Kidney (tissue), 13 donors: ENCODE measurements at regions not wholly inside any gene's neighbourhood (a gene's known extent, or its start where the extent isn't known, plus 50 kb on each side); places are given as distances from the start of the nearest gene placed in this dataset.
A peak's percentile ranks its signal among the peaks of the same experiment; 100 is the strongest.
"Not testable (repeated sequence)": the region's sequence is repeated elsewhere in the genome, so short reads cannot be mapped to it uniquely, and the experiment has no call there.

Source experiments
- DNase-seq, 5 donors: peaks; one replicate each; pipeline ENCODE4 v3.0.0-alpha.2; 2013 to 2020
- FAIRE-seq: peaks from 2 replicates; lab custom pipeline; 2012; peaks lifted over from hg19 to GRCh38; lab: Jason Lieb, UNC
- H3K27ac ChIP-seq, 2 donors: one replicate each; pipeline ENCODE4 v1.7.0; 2013; ENCODE audit warnings: low read depth in 2 of 2, low read length in 2 of 2, inconsistent platforms in 1 of 2
- H3K27me3 ChIP-seq: one replicate; pipeline ENCODE4 v1.7.1; 2013; ENCODE audit warnings: low read length, inconsistent platforms; ENCODE audit not compliant: control insufficient read depth, insufficient read depth
- H3K36me3 ChIP-seq, 3 donors: one replicate each; pipeline versions ENCODE4 v1.7.0 to v1.7.1; 2013; ENCODE audit warnings: low read length in 3 of 3, control low read depth in 1 of 3, inconsistent platforms in 1 of 3; ENCODE audit not compliant: insufficient read depth in 3 of 3, control insufficient read depth in 2 of 3
- H3K4me1 ChIP-seq, 3 donors: one replicate each; pipeline versions ENCODE4 v1.7.0 to v1.7.1; 2013; ENCODE audit warnings: low read length in 3 of 3, inconsistent platforms in 1 of 3, low read depth in 1 of 3; ENCODE audit not compliant: control insufficient read depth in 2 of 3, insufficient read depth in 2 of 3
- H3K4me3 ChIP-seq, 3 donors: one replicate each; pipeline versions ENCODE4 v1.7.0 to v1.8.1; 2013; ENCODE audit warnings: low read length in 3 of 3, control low read depth in 1 of 3, inconsistent platforms in 1 of 3
- H3K9ac ChIP-seq, 3 donors: one replicate each; pipeline versions ENCODE4 v1.7.0 to v1.7.1; 2013; ENCODE audit warnings: low read length in 3 of 3, control low read depth in 1 of 3, inconsistent platforms in 1 of 3
- H3K9me3 ChIP-seq, 3 donors: one replicate each; pipeline versions ENCODE4 v1.7.0 to v1.7.1; 2013; ENCODE audit warnings: low read length in 3 of 3, control low read depth in 1 of 3, inconsistent platforms in 1 of 3; ENCODE audit not compliant: control insufficient read depth in 2 of 3, insufficient read depth in 1 of 3
- CTCF ChIP-seq: IDR thresholded peaks from 3 replicates; pipeline ENCODE4 v1.5.1; 2012; ENCODE audit warnings: mild to moderate bottlenecking, moderate library complexity, borderline replicate concordance; ENCODE audit not compliant: insufficient read depth; ENCODE audit errors: extremely low read depth
- intact Hi-C: fragments of 100-400 bp; cut with DNase I; formaldehyde crosslinking; loops from one replicate; pipeline ENCODE4 v1.11.1; 2022
- donor health status: control.
- donor health status: control.
- donor health status: control.
- donor health status: control.
- donor health status: control.
- donor health status: DM: yes; HTN: yes; CAD: no.
- donor health status: Normal renal cell carcinoma (clear cell type).

- Histone ChIP-seq H3K27me3 (no peaks in the 10 kb centered on the region), H3K4me1 (no peaks in the 10 kb centered on the region), H3K27ac (no peak overlapping the region), H3K4me3 (no peak overlapping the region), H3K9ac (no peak overlapping the region), H3K9me3 (peaks cover 0 to 2% (median 0%) of the 10 kb centered on the region in 3 donors), H3K36me3 (no peaks in the 10 kb centered on the region)
- DNase-seq (no peak), FAIRE-seq (no peak)
- TF ChIP-seq CTCF, result no peak
- intact Hi-C loops, result loop anchor here (10.0 kb wide), 1 partner anchor 117 kb away; no protein-coding TSS in a partner anchor
These were observed 175.3 kb downstream of the TMEM121 start for GRCh38 chr14:105701456-105702274.

GRCh38 chr14:105702275-105702817, 176.0 kb downstream of the TMEM121 start:
- H3K27ac ChIP-seq, result no peak overlapping the region
- peaks cover 0 to 2% (median 0%) of the 10 kb centered on the region in 3 donors for H3K9me3 ChIP-seq
- H3K4me1 ChIP-seq, result no peaks in the 10 kb centered on the region
- TF ChIP-seq CTCF, result no peak
- H3K4me3 ChIP-seq, result no peak overlapping the region
- intact Hi-C loops, result loop anchor here (10.0 kb wide), 1 partner anchor 118 kb away; no protein-coding TSS in a partner anchor
- DNase-seq (peak in 1 of 5 donors; percentile 44), FAIRE-seq (no peak)
- H3K36me3 ChIP-seq, result no peaks in the 10 kb centered on the region
- no peak overlapping the region for H3K9ac ChIP-seq
- no peaks in the 10 kb centered on the region for H3K27me3 ChIP-seq

- intact Hi-C loops, result loop anchor here (10.0 kb wide), 1 partner anchor 118 kb away; no protein-coding TSS in a partner anchor
- DNase-seq, FAIRE-seq: not testable (repeated sequence)
These were observed 176.8 kb downstream of the TMEM121 start for GRCh38 chr14:105703044-105703665.

GRCh38 chr14:105704091-105704490, 177.7 kb downstream of the TMEM121 start:
- not testable (repeated sequence) for H3K4me3 ChIP-seq, H3K27me3 ChIP-seq, H3K4me1 ChIP-seq, H3K27ac ChIP-seq, DNase-seq, H3K36me3 ChIP-seq, H3K9me3 ChIP-seq, H3K9ac ChIP-seq, FAIRE-seq
- intact Hi-C loops, result loop anchor here (10.0 kb wide), 1 partner anchor 119 kb away; no protein-coding TSS in a partner anchor

More at GRCh38 chr14:105703044-105703665, 176.8 kb downstream of the TMEM121 start:
- H3K9ac ChIP-seq, H3K27ac ChIP-seq, H3K4me1 ChIP-seq, H3K4me3 ChIP-seq, H3K36me3 ChIP-seq, H3K9me3 ChIP-seq, H3K27me3 ChIP-seq: not testable (repeated sequence)

- not testable (repeated sequence) for H3K36me3 ChIP-seq, H3K9ac ChIP-seq, FAIRE-seq, H3K27me3 ChIP-seq, H3K4me3 ChIP-seq, H3K4me1 ChIP-seq, H3K27ac ChIP-seq, H3K9me3 ChIP-seq
- peak in 1 of 5 donors; percentile 33 for DNase-seq
- intact Hi-C loops, result loop anchor here (10.0 kb wide), 1 partner anchor 120 kb away; no protein-coding TSS in a partner anchor
These were observed 178.1 kb downstream of the TMEM121 start for GRCh38 chr14:105704492-105704891.

- H3K9ac ChIP-seq, H3K36me3 ChIP-seq, H3K4me1 ChIP-seq, H3K9me3 ChIP-seq, H3K4me3 ChIP-seq, H3K27me3 ChIP-seq, H3K27ac ChIP-seq, FAIRE-seq, DNase-seq: not testable (repeated sequence)
- intact Hi-C loops, result loop anchor here (10.0 kb wide), 1 partner anchor 121 kb away; no protein-coding TSS in a partner anchor
These were observed 179.1 kb downstream of the TMEM121 start for GRCh38 chr14:105705512-105705861.
